SIG-M5 treated with dmso at 0.1 percent for 504 hours (cell line): ENCODE measurements at regions not wholly inside any gene's neighbourhood (a gene's known extent, or its start where the extent isn't known, plus 50 kb on each side); places are given as distances from the start of the nearest gene placed in this dataset.

ENCODE experiments used
- DNase-seq: peaks from one replicate; lab custom pipeline; 2025; ENCODE audit not compliant: unreplicated experiment; lab: John Stamatoyannopoulos, UW

- no peak for DNase-seq
Observed at GRCh38 chr9:95733741-95734666, 141.5 kb upstream of the ERCC6L2 start.

GRCh38 chr9:95732802-95733688, 142.4 kb upstream of the ERCC6L2 start:
- DNase-seq, result no peak

GRCh38 chr9:95731876-95732275, 143.6 kb upstream of the ERCC6L2 start:
- DNase-seq, result no peak

GRCh38 chr9:95729669-95730368, 145.7 kb upstream of the ERCC6L2 start:
- DNase-seq, result no peak

GRCh38 chr9:95729046-95729445, 146.4 kb upstream of the ERCC6L2 start:
- DNase-seq, result no peak

GRCh38 chr9:95727947-95728520, 147.5 kb upstream of the ERCC6L2 start:
- no peak for DNase-seq

GRCh38 chr9:95726756-95727155, 148.7 kb upstream of the ERCC6L2 start:
- DNase-seq, result peak; percentile 34

- DNase-seq, result no peak
Observed at GRCh38 chr9:95725045-95725444, 150.4 kb upstream of the ERCC6L2 start.

GRCh38 chr9:95724253-95724991, 151.1 kb upstream of the ERCC6L2 start:
- DNase-seq, result no peak

GRCh38 chr9:95722141-95722540, 153.3 kb upstream of the ERCC6L2 start:
- DNase-seq, result no peak

- DNase-seq, result no peak
Observed at GRCh38 chr9:95721061-95721531, 154.4 kb upstream of the ERCC6L2 start.

GRCh38 chr9:95720496-95720895, 155.0 kb upstream of the ERCC6L2 start:
- DNase-seq, result no peak

- no peak for DNase-seq
Observed at GRCh38 chr9:95719354-95719753, 156.1 kb upstream of the ERCC6L2 start.

GRCh38 chr9:95718263-95718662, 157.2 kb upstream of the ERCC6L2 start:
- no peak for DNase-seq

- no peak for DNase-seq
Observed at GRCh38 chr9:95715868-95716435, 159.5 kb upstream of the ERCC6L2 start.

GRCh38 chr9:95710446-95710845, 165.0 kb upstream of the ERCC6L2 start:
- DNase-seq, result no peak

- no peak for DNase-seq
Observed at GRCh38 chr9:95696701-95697100, 178.8 kb upstream of the ERCC6L2 start.

- DNase-seq, result no peak
Observed at GRCh38 chr9:95691435-95691834, 174.7 kb upstream of the PTCH1 start.

- no peak for DNase-seq
Observed at GRCh38 chr9:95689669-95690068, 172.9 kb upstream of the PTCH1 start.

- no peak for DNase-seq
Observed at GRCh38 chr9:95684516-95684915, 167.7 kb upstream of the PTCH1 start.
